Fibroblast of the aortic adventitia (primary cell): ENCODE measurements at regions not wholly inside any gene's neighbourhood (a gene's known extent, or its start where the extent isn't known, plus 50 kb on each side); places are given as distances from the start of the nearest gene placed in this dataset.
A peak's percentile ranks its signal among the peaks of the same experiment; 100 is the strongest.

Experiments used
- DNase-seq: peaks from one replicate; pipeline ENCODE4 v3.0.0-alpha.2; 2010; ENCODE audit warnings: low read depth
- H3K4me3 ChIP-seq: 2 replicates; pipeline ENCODE4 v1.5.1; 2011; ENCODE audit warnings: low read depth, mild to moderate bottlenecking, control low read depth, low read length, moderate library complexity
- CTCF ChIP-seq: IDR thresholded peaks from 2 replicates; pipeline ENCODE4 v1.5.1; 2011; ENCODE audit warnings: mild to moderate bottlenecking, low read length, control low read depth, inconsistent platforms; ENCODE audit not compliant: insufficient read depth

DNA sequence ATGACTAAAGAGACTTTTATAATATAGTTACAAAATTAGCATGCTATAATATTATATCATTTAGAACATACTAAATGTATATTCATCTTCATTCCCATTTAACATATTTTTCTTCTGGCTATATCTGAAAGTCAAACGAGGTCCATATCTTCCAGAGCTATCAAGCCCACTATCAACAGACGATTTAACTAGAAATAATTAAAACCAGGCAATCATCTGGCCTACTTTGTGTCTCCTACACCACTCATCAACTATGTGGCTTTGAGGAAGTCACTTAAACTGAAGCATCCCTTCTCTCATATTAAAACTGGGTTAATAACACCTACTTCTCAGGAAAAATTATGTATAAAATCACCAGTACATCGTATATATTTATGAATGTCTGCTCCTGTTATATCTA lies 1330.5 kb upstream of the PABPC4L start:
- no peak for TF ChIP-seq CTCF
- DNase-seq: no peak

DNA sequence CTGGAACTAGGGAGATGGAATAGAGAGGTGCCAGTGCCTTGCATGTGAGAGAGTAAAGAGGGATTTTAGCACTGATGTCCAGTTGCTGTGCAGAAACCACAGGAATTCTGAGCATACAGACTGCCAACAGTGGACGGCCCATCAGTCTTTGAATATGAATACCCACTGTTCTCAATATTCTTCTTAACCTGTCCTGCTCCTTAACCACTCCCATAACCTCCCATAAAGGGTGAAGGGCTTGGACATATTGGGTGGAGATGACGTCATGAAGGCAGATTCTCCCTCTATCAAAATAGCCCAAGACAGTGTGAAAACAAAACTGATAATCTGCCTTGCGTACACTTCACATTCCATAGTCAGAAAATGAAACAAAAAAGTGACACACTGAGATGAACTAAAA lies 1313.7 kb upstream of the PABPC4L start:
- no peak for TF ChIP-seq CTCF
- no peak for DNase-seq
- no peak overlapping the region for H3K4me3 ChIP-seq

More for the DNA sequence above, 1330.5 kb upstream of the PABPC4L start:
- H3K4me3 ChIP-seq: no peak overlapping the region

DNA sequence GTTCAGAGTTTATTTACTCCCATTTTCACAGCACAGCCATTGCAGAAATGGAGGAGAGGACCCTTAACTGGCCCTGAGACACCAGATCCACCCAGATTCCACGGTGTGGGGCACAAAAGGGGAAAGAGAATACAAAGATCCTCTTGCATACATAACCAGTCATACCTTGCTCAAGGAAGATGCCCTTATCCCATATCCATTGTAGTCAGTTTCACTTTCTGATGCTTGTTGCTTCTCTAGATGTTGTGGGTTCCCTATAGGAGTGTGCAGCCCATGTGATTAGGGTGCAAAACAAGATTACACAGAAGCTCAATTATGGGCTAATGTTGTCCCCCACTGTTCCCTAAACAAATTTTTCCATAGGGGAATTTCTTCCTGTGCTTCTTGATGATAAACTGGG lies 1309.0 kb upstream of the PABPC4L start:
- no peak overlapping the region for H3K4me3 ChIP-seq
- TF ChIP-seq CTCF: no peak
- no peak for DNase-seq

DNA sequence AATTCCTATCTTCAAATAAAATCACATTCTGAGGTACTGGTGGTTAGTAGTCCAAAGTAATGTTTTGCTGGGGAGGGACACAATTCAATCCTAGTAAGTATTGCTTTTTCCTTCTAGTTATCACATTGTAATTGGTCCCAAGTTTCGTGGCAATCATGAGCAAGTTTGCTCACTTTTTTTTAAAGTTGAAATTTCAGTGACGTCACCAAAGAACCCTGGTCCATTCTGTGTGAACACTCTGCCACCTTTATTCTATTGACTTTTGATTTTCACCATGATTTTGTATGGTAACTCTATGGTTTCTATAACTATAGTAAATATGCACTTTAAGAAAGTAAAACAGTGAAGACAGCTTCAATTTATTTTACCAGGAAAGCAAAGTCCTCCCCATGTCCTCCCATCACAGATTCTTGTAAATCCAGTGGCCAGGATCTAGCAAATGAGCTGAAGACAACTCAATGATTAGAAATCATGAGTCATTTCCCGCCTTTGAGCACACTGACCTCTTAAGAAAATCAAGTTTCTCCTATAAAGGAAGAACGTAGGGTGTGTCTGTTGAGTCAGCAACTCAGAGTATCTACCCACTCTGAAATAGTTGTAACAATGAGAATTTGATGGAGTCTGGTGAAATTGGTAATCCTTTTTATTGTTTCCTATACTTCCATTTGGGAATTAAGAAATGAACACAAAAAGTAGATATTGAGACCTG lies 1306.6 kb upstream of the PABPC4L start:
- no peak for TF ChIP-seq CTCF
- DNase-seq: peak; percentile 44
- no peak overlapping the region for H3K4me3 ChIP-seq

GRCh38 chr4:135497563-135498152 lies 1296.1 kb upstream of the PABPC4L start:
- no peak overlapping the region for H3K4me3 ChIP-seq
- no peak for DNase-seq
- no peak for TF ChIP-seq CTCF

- DNase-seq: no peak
- H3K4me3 ChIP-seq: no peak overlapping the region
- no peak for TF ChIP-seq CTCF
Measured at GRCh38 chr4:135492439-135492838, 1290.8 kb upstream of the PABPC4L start.

GRCh38 chr4:135485371-135485770 lies 1283.8 kb upstream of the PABPC4L start:
- H3K4me3 ChIP-seq: no peak overlapping the region
- DNase-seq: no peak
- no peak for TF ChIP-seq CTCF
